GM12874 (cell line): ENCODE measurements at regions not wholly inside any gene's neighbourhood (a gene's known extent, or its start where the extent isn't known, plus 50 kb on each side); places are given as distances from the start of the nearest gene placed in this dataset.

Experiments
- TF ChIP-seq, protein P1 (sequence below): IDR thresholded peaks from 2 replicates; pipeline ENCODE4 v1.5.1; 2011; ENCODE audit warnings: low read depth, mild to moderate bottlenecking, control low read depth, low read length, moderate library complexity; ENCODE audit not compliant: insufficient read depth

DNA sequence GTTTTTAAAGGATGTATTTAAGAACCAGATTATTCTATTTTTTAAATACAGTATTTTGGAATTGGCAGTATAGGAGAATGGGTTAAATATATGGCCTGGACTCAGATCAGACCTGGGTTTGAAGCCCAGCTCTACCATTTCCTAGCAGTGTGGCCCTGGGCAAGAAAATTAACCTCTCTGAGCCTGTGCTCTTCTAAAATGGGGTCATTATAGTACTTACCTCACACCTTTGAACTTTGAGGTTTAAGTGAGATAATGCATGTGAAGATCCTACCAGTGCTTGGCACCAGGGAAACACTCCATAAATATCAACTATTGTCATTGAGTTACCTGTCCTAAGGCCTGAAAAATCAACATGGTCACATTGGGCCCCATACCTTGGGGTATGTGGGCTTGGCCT is 93.4 kb upstream of the WSB1 start:
- TF ChIP-seq, protein P1, sequence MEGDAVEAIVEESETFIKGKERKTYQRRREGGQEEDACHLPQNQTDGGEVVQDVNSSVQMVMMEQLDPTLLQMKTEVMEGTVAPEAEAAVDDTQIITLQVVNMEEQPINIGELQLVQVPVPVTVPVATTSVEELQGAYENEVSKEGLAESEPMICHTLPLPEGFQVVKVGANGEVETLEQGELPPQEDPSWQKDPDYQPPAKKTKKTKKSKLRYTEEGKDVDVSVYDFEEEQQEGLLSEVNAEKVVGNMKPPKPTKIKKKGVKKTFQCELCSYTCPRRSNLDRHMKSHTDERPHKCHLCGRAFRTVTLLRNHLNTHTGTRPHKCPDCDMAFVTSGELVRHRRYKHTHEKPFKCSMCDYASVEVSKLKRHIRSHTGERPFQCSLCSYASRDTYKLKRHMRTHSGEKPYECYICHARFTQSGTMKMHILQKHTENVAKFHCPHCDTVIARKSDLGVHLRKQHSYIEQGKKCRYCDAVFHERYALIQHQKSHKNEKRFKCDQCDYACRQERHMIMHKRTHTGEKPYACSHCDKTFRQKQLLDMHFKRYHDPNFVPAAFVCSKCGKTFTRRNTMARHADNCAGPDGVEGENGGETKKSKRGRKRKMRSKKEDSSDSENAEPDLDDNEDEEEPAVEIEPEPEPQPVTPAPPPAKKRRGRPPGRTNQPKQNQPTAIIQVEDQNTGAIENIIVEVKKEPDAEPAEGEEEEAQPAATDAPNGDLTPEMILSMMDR: no peak

DNA sequence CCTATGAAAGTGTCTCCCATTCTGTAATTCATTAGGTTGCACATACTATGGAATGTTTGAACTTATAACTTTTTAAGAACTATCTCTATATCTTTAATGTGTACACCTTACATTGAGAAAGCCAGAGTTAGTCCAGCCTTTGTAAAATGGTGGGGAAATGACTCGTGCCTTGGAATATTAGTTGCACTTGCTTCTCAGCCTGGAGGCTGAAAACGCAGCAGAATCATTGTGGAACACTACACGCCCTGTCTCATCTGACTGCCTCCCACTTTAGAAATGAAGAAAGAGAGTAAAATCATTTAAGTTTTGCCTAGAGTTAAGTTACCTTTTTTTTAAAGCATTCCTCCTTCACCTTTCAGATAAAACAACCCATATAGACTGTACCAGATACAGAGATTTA is 90.7 kb upstream of the WSB1 start:
- TF ChIP-seq, protein P1: no peak

DNA sequence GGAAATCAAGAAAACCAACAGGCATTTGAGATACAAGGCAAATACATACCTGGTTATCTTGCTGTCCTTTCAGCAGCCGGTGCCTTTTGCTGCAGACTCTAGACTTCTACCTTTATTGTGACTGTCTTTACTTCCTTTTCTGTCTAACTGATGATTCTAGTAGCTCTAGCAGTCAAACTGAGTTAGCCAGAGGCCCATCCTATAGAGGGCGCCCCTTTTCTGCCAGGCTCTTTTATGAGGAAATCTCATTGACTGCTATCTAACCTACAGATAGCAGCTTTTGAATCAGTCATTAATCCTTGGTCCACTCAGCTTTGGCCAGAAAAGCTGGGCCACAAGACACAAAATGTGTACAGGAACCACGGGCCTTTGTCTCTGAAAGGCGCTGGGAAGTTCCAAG is 87.5 kb upstream of the WSB1 start:
- TF ChIP-seq, protein P1: peak; percentile 41; the same call in 1 of the 2 replicates

DNA sequence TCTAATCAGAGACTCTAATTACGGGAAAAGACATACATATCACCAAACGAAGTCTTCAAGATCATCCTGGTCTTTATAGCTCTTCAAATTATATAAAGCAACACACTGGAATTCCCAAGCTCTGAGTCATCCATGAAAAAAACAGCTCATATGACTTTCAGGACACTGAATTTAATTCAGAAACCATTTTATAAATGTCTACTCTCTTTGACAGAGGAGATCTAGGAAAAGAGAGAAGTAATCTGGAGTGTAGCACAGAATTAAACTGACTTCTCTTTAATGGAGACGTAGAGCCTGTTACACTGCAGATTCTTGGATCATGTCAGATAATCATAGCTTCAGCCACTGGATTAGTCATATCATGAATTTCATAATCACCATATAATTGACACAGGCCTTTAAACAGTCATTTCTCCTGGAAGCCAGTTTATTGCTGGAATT is 86.8 kb upstream of the WSB1 start:
- TF ChIP-seq, protein P1: no peak

DNA sequence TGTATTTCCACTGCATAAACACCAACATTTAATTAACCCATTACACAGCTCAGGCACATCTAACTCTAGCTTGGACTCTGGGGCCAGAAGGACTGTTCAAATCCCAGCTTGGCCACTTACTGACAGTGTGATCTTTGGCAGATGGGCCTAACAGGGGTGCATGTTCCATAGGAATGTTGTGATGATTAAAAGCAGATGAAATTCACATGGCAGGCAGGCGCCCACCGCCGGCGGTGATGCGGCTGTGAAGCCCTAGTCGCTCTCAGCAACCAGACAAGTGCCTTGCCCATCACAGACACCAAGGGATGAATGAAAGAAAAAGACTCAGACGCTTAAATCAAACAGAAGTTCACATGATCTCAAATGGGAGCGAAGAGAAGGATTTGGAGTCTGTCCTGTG is 84.6 kb upstream of the WSB1 start:
- TF ChIP-seq, protein P1: no peak

DNA sequence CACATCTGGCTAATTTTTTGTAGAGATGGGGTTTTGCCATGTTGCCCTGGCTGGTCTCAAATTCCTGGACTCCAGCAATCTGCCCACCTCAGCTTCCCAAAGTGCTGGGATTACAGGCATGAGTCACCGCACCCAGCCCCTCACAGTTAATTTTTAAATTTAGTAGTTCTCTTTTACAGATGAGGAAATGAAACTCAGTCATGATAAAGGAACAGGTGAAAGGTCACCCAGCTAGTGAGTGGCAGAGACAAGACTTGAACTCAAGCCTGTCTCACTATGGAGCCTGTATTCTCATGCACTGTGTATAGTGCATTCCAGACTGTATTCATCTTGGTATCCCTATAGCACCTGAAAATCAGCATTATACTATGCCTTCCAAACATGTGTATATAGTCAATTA is 77.1 kb upstream of the WSB1 start:
- TF ChIP-seq, protein P1: no peak

DNA sequence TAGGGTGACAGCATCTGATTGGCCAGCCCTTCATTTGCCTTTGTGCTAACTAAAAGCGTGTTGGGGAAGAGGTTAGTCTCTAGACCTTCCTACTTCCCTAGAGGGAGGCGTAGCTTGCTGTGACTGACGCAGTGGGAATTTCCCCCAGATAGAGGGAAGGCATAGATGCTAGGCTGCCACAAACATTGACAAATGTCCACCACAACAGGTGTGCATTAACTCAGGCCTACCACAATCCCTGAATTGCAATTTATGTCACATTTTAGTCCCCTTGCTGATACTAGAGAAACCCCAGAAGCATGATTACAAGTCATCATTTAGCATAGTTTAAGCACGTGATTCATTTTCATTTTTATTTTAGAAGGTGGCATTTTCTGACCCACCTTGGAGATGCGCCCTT is 76.3 kb upstream of the WSB1 start:
- TF ChIP-seq, protein P1: no peak

DNA sequence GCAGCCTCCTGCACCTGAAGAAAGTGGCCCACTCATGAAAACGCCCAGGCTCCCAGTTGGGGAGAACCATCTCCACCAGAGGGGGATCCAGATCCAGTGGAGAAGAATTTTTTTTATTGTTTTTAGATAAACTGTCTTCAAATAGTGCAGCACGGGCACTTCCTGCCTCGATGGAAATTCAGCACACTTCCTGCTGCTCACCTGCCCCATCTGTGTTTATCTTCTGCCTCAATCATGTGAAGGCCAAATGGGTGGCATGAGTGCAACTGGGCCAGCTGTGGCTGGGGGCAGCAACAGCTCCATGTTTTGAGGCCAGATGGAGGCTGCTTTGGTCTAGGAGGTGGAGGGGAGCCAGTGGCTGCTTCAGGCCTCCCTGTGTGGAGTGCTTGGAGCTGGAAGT is 75.9 kb upstream of the WSB1 start:
- TF ChIP-seq, protein P1: no peak
